HEK293T (cell line): ENCODE measurements at regions not wholly inside any gene's neighbourhood (a gene's known extent, or its start where the extent isn't known, plus 50 kb on each side); places are given as distances from the start of the nearest gene placed in this dataset.
"Not testable (repeated sequence)": the region's sequence is repeated elsewhere in the genome, so short reads cannot be mapped to it uniquely, and the experiment has no call there.

Source experiments
- CTCF ChIA-PET: fragments of 350-600 bp; formaldehyde crosslinking; extraction: SDS; loops from one replicate; lab custom pipeline; 2021; ENCODE audit warnings: antibody characterized with exemption, inconsistent platforms; lab: Yijun Ruan, JAX
- POLR2A ChIA-PET: fragments of 350-600 bp; formaldehyde crosslinking; extraction: SDS; loops from one replicate; lab custom pipeline; 2020; ENCODE audit warnings: antibody characterized with exemption, inconsistent platforms; lab: Yijun Ruan, JAX
- DNase-seq: peaks from one replicate; pipeline ENCODE4 v3.0.0; 2012; ENCODE audit warnings: mixed read lengths; ENCODE audit errors: extremely low spot score
- ARNT ChIP-seq: fragments of 450-650 bp; IDR thresholded peaks from 2 replicates; pipeline ENCODE4 v1.6.1; 2017; ENCODE audit warnings: mild to moderate bottlenecking
- BHLHE40 ChIP-seq: fragments of 450-650 bp; IDR thresholded peaks from 2 replicates; pipeline ENCODE4 v1.6.1; 2016; ENCODE audit warnings: mild to moderate bottlenecking, moderate library complexity, borderline replicate concordance
- CTBP1 ChIP-seq: fragments of 450-650 bp; IDR thresholded peaks from 2 replicates; pipeline ENCODE4 v1.6.1; 2016; ENCODE audit warnings: borderline replicate concordance
- ELF4 ChIP-seq: fragments of 450-650 bp; IDR thresholded peaks from 2 replicates; pipeline ENCODE4 v1.6.1; 2017; ENCODE audit warnings: antibody characterized with exemption
- FOXA1 ChIP-seq: fragments of 450-650 bp; IDR thresholded peaks from 2 replicates; pipeline ENCODE4 v1.6.1; 2016; ENCODE audit warnings: mild to moderate bottlenecking
- FOXK2 ChIP-seq: fragments of 450-650 bp; IDR thresholded peaks from 2 replicates; pipeline ENCODE4 v1.6.1; 2016; ENCODE audit warnings: mild to moderate bottlenecking
- FOXM1 ChIP-seq: fragments of 450-650 bp; IDR thresholded peaks from 2 replicates; pipeline ENCODE4 v1.6.1; 2017; ENCODE audit warnings: mild to moderate bottlenecking, borderline replicate concordance
- HDGF ChIP-seq: fragments of 450-650 bp; IDR thresholded peaks from 2 replicates; pipeline ENCODE4 v1.6.1; 2017; ENCODE audit warnings: antibody characterized with exemption, borderline replicate concordance
- L3MBTL2 ChIP-seq: fragments of 450-650 bp; conservative IDR thresholded peaks from 2 replicates; pipeline ENCODE4 v1.6.1; 2016; ENCODE audit warnings: mild to moderate bottlenecking
- NFRKB ChIP-seq: fragments of 450-650 bp; IDR thresholded peaks from 2 replicates; pipeline ENCODE4 v1.6.1; 2016; ENCODE audit warnings: mild to moderate bottlenecking, moderate library complexity
- SUZ12 ChIP-seq: fragments of 450-650 bp; IDR thresholded peaks from 2 replicates; pipeline ENCODE4 v1.6.1; 2016; ENCODE audit warnings: mild to moderate bottlenecking
- TARDBP ChIP-seq: fragments of 450-650 bp; IDR thresholded peaks from 2 replicates; pipeline ENCODE4 v1.6.1; 2016
- ZNF384 ChIP-seq: fragments of 450-650 bp; IDR thresholded peaks from 2 replicates; pipeline ENCODE4 v1.6.1; 2016
- TF ChIP-seq, protein P1 (sequence below): fragments of 450-650 bp; IDR thresholded peaks from 2 replicates; pipeline ENCODE4 v1.6.1; 2016

DNA sequence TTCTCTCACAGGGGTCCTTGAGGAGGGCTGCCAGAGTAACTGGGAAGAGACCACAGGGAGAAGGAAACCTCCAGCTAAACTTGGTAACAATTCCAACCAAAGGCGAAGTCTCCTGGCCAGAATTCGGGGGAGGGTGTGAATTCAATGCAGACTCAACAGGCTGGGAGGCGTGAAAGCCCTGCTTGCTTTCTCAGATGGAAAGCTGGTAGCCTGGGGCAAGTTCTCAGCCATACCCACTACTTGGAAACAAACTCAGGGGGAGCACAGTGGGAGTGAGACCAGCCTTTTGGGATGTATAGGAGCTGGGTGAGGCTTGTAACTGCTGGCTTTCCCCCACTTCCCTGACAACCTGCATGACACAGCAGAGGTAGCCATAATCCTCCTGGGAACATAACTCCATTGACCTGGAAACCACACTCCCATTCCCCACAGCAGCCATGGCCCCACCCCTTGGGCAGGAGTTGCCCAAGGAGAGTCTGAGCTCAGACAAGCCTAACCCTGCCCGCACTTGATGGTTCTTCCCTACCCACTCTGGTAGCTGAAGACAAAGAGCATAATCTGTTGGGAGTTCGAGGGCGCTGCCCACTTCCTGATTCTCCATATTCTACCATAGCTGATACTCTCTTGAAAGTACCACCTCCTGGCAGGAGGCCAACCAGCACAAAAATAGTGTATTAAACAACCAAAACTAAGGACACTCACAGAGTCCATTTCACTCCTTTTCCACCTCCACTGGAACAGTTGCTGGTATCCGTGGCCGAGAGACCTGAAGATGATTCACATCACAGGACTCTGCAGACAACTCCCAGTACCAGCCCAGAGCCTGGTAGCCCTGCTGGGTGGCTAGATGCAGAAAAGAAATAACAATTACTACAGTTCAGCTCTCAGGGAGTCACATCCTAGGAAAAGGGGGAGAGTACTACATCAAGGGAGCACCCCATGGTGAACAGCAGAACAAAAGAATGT, 123.8 kb downstream of the FAM170A start:
- POLR2A ChIA-PET: no interaction called here
- CTCF ChIA-PET: no interaction called here
- no peak for TF ChIP-seq TARDBP
- DNase-seq: no peak

DNA sequence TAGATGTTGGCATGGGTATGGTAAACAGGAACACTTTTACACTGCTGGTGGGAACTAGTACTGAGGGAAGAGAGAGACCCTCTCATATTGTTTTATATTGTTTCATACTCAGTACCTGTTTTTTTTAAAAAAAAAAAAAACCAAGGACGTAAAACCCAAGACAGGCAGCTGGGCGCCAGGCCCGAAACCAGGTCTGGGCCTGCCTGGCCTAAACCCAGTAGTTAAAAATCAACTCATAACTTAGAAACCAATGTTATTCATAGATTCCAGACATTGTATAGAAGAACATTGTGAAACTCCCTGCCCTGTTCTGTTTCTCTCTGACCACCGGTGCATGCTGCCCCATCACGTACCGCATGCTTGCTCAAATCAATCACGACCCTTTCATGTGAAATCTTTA, 125.5 kb downstream of the FAM170A start:
- CTCF ChIA-PET, POLR2A ChIA-PET, DNase-seq: not testable (repeated sequence)

DNA sequence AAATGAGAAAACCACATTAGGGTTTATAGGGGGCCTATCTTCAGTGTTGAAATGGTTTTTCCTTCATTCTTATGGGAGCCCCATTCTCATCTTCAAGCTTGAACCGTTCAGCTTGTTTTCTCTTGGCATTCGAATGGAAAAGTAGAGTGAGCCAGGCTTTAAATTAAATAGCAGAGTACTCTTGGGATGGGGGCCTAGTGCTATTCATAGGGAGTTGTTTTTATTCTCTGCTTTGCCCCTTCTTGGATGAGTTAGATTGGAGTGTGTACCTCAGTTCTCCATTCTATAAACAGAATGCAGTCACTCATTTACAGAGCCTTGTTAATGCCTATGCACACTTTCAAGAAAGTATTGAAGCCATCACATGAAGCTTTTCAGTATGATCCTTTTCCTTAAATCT, 127.9 kb downstream of the FAM170A start:
- no peak for TF ChIP-seq ELF4
- TF ChIP-seq TARDBP: no peak
- no peak for TF ChIP-seq ZNF384
- TF ChIP-seq ARNT: no peak
- TF ChIP-seq CTBP1: no peak
- TF ChIP-seq NFRKB: no peak
- ChIA-PET POLR2A (no interaction called here), CTCF (no interaction called here)
- no peak for DNase-seq

DNA sequence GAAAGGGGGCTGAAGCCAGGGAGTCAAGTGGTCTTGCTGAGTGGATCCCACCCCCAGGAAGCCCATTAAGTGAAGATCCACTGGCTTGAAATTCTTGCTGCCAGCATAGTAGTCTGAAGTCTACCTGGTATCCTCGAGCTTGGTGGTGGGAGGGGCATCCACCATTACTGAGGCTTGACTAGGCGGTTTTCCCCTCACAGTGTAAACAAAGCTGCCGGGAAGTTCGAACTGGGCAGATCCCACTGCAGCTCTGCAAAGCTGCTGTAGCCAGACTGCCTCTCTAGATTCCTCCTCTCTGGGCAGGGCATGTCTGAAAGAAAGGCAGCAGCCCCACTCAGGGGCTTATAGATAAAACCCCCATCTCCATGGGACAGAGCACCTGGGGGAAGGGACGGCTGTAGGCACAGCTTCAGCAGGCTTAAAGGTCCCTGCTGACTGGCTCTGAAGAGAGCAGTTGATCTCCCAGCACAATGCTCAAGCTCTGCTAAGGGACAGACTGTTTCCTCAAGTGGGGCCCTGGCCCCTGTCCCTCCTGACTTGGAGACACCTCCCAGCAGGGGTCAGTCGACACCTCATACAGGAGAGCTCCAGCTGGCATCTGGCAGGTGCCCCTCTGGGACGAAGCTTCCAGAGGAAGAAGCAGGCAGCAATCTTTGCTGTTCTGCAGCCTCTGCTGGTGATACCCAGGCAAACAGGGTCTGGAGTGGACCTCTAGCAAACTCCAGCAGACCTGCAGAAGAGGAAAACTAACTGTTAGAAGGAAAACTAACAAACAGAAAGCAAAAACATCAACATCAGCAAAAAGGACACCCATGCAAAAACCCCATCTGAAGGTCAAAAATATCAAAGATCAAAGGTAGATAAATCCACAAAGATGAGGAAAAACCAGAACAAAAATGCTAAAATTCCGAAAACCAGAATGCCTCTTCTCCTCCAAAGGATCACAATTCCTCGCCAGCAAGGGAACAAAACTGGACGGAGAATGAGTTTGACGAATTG, 140.6 kb downstream of the FAM170A start:
- POLR2A ChIA-PET, DNase-seq, CTCF ChIA-PET: not testable (repeated sequence)

DNA sequence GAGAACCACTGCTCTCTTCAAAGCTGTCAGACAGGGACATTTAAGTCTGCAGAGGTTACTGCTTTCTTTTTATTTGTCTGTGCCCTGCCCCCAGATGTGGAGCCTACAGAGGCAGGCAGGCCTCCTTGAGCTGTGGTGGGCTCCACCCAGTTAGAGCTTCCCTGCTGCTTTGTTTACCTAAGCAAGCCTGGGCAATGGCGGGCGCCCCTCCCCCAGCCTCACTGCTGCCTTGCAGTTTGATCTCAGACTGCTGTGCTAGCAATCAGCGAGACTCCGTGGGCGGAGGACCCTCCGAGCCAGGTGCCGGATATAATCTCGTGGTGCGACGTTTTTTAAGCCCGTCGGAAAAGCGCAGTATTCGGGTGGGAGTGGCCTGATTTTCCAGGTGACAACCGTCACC, 150.8 kb downstream of the FAM170A start:
- POLR2A ChIA-PET, DNase-seq: not testable (repeated sequence)
- peak; percentile 42 for TF ChIP-seq L3MBTL2
- CTCF ChIA-PET: interaction anchor here (0.6 kb wide), 1 partner anchor 608 kb away, joined by 3 read pairs; no protein-coding TSS in a partner anchor

DNA sequence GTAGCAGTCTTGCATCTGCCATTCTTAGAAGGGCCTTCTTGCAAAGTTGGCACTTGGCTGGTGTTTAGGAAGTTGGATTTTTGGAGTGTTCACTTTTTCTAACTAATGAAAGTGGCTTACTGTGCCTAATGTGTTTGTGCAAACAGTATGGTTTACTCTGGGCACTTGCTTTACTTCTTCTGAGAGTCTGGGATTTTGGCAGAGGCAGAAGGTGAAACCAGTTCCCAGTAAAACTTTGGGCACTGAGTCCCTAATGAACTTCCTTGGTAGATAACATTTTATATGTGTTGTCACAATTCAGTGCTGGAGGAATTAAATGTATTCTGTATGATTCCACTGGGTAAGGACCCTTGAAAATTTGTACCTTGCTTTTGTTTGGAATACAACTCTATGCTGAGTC, 155.7 kb downstream of the FAM170A start:
- ChIA-PET POLR2A (no interaction called here), CTCF (no interaction called here)
- DNase-seq: no peak
- TF ChIP-seq TARDBP: no peak
- no peak for TF ChIP-seq HDGF
- TF ChIP-seq, protein P1, sequence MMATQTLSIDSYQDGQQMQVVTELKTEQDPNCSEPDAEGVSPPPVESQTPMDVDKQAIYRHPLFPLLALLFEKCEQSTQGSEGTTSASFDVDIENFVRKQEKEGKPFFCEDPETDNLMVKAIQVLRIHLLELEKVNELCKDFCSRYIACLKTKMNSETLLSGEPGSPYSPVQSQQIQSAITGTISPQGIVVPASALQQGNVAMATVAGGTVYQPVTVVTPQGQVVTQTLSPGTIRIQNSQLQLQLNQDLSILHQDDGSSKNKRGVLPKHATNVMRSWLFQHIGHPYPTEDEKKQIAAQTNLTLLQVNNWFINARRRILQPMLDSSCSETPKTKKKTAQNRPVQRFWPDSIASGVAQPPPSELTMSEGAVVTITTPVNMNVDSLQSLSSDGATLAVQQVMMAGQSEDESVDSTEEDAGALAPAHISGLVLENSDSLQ: no peak
- TF ChIP-seq ELF4: no peak
- no peak for TF ChIP-seq NFRKB
- no peak for TF ChIP-seq FOXM1

DNA sequence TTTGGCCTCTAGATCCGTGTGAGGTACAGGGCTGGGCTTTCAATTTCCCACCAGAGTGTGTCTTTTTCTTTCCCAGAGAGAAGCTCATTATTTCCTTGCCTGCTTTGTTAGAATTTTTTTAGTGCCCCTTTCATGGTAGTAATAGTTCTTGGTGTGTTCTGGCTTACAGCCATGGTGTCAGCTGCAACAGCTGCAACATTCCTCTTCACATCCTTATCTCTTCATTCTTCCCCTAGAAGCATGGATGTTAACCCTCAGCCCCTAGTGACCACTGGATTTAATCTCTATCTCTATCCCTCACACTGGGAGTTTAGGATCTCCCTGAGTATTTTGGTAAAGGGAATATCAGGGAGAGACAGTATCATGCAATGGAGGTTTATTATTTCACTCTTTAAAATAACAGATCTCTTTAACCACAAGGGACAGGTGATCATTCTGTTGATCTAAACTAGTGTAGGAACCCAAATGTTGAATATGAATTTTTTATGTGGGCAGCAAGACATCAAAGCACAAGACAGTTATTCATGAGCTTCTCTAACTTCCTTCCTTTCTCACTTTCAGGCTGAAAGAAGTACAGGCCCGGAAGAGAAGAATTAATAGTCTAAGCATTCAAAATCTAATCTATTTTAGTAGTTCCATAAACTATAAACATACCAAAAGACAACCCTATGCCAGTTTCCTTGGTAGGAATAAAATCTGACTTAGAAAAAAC, 160.2 kb downstream of the FAM170A start:
- CTCF ChIA-PET: no interaction called here
- TF ChIP-seq FOXM1: no peak
- no peak for TF ChIP-seq FOXK2
- no peak for TF ChIP-seq SUZ12
- TF ChIP-seq ZNF384: no peak
- no peak for TF ChIP-seq NFRKB
- TF ChIP-seq FOXA1: no peak
- TF ChIP-seq L3MBTL2: no peak
- no peak for TF ChIP-seq HDGF
- no peak for TF ChIP-seq BHLHE40
- no peak for TF ChIP-seq ARNT
- POLR2A ChIA-PET: no interaction called here
- no peak for DNase-seq

DNA sequence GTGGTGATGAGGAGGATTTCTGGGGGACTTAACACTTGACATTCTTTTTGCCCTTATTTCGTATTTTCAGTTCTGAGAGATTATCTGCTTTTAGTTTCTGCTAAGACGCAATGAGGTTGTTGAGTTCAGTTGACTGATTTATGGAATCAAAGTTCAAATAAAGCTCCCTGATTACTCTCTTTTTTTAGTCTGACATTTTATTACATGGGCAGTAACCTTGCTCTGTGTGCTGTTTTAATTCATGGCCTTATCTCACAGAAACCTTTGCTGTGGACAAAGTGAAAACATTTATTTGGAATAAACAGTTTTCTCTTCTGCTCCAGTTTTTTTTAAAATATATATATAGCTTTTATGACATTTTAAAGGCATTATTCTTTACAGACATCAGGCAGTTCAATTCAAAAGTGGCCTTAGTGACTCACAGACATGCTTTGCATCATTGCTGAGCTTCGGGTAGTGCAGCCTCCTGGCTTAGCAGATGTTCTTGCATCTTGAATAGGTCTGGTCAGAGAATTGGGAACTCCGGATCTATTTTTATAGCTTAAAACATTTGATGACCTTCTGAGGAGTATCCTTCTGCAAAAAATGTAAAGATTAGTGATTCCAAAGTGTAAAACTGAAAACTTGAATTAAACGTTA, 162.9 kb downstream of the FAM170A start:
- TF ChIP-seq NFRKB (no peak), HDGF (no peak), SUZ12 (no peak)
- no peak for DNase-seq
- ChIA-PET POLR2A (no interaction called here), CTCF (interaction anchor here (0.6 to 0.7 kb wide), 2 partner anchors 24 to 764 kb away, joined by 3 to 6 read pairs; no protein-coding TSS in a partner anchor)
